ENCODE measurements at regions not wholly inside any gene's neighbourhood (a gene's known extent, or its start where the extent isn't known, plus 50 kb on each side); places are given as distances from the start of the nearest gene placed in this dataset.
"Not testable (repeated sequence)": the region's sequence is repeated elsewhere in the genome, so short reads cannot be mapped to it uniquely, and the experiment has no call there.

- DNase-seq (ENCODE audit: low read depth in 2 of 2, low spot score in 1 of 2), result not testable (repeated sequence)
Observed at GRCh38 chr7:97928844-97929243, 56.6 kb upstream of the ASNS start.

GRCh38 chr7:97927790-97928748, 55.9 kb upstream of the ASNS start:
- DNase-seq (ENCODE audit: low read depth in 2 of 2, low spot score in 1 of 2), result peak; percentile 34 to 46
